ENCODE measurements at regions not wholly inside any gene's neighbourhood (a gene's known extent, or its start where the extent isn't known, plus 50 kb on each side); places are given as distances from the start of the nearest gene placed in this dataset.

- peak; percentile 20 for TF ChIP-seq CTCF (IDR thresholded peaks at IDR 0.05; ENCODE audit: low read depth, low read length, poor library complexity, severe bottlenecking)
- TF ChIP-seq EZH2phosphoT487 (IDR thresholded peaks at IDR 0.05; ENCODE audit: borderline replicate concordance, low read length): no peak
Measured at GRCh38 chr2:211055438-211055837, 499.0 kb downstream of the CPS1 start.
